ENCODE measurements at regions not wholly inside any gene's neighbourhood (a gene's known extent, or its start where the extent isn't known, plus 50 kb on each side); places are given as distances from the start of the nearest gene placed in this dataset.

DNA sequence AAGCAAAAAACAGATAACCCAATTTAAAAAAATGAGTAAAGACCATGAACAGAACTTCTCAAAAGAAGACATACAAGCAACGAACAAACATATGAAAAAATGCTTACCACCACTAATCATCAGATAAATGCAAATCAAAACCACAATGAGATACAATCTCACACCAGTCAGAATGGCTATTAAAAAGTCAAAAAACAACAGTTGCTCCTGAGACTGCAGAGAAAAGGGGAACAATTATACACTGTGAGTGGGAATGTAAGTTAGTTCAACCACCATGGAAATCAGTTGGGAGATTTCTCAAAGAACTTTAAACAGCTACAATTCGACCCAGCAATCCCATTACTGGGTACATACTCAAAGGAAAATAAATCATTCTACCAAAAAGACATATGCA lies 131.6 kb downstream of the PTGER3 start:
- Histone ChIP-seq H3K9me2 (replicated peaks; ENCODE audit: insufficient read depth) (no peaks in the 10 kb centered on the region), H3K27me3 (no peaks in the 10 kb centered on the region), H3K36me3 (replicated peaks; ENCODE audit: insufficient read depth, low read depth) (no peaks in the 10 kb centered on the region), H3K4me3 (no peak overlapping the region), H4K20me1 (ENCODE audit: insufficient read depth, poor library complexity, severe bottlenecking) (no peaks in the 10 kb centered on the region), H3K4me1 (ENCODE audit: insufficient read depth) (no peaks in the 10 kb centered on the region), H3K4me2 (no peak overlapping the region), H3K9me3 (ENCODE audit: low read depth) (no peaks in the 10 kb centered on the region), H2AFZ (no peak overlapping the region), H3K27ac (no peak overlapping the region), H3K79me2 (no peaks in the 10 kb centered on the region)
- no peak for DNase-seq (ENCODE audit: low spot score)
- TF ChIP-seq, protein P1, sequence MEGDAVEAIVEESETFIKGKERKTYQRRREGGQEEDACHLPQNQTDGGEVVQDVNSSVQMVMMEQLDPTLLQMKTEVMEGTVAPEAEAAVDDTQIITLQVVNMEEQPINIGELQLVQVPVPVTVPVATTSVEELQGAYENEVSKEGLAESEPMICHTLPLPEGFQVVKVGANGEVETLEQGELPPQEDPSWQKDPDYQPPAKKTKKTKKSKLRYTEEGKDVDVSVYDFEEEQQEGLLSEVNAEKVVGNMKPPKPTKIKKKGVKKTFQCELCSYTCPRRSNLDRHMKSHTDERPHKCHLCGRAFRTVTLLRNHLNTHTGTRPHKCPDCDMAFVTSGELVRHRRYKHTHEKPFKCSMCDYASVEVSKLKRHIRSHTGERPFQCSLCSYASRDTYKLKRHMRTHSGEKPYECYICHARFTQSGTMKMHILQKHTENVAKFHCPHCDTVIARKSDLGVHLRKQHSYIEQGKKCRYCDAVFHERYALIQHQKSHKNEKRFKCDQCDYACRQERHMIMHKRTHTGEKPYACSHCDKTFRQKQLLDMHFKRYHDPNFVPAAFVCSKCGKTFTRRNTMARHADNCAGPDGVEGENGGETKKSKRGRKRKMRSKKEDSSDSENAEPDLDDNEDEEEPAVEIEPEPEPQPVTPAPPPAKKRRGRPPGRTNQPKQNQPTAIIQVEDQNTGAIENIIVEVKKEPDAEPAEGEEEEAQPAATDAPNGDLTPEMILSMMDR (IDR thresholded peaks at IDR 0.05; ENCODE audit: poor library complexity) = no peak
- TF ChIP-seq EZH2phosphoT487 (IDR thresholded peaks at IDR 0.05; ENCODE audit: low read depth, severe bottlenecking, unreplicated experiment) (no peak), EZH2 (IDR thresholded peaks at IDR 0.05; ENCODE audit: borderline replicate concordance) (no peak)
- WGBS (ENCODE audit: low lambda C conversion rate, missing lambda C conversion rate) = 80% methylated on average over 2 of the region's 2 CpGs

DNA sequence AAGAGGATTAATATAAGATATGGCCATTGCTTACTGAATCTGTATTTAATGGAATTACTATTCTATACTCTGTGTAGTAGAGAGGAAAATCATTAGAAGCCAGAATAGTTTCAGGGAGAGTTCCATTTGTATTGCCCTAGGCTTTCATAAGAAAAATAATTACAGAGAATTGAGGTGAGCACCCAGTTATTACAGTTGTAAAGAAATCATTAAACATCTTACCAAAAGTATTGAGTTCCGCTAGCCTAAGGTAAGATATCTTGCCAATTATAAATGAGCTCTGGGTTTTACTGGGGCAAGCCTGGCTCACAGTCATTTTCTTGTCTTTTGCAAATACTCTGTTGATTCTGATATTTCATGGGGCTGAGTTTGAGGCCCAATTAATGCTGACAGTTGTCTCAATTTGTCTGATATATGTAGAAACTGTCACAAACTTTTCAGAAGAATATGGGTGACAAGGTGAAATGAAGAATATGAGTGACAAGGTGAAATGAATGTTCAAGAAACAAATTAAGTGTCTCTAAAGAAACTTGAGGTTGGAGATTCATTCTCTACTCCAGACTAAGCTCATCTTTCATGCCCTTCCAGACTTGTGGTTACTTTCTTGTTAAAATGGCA lies 127.8 kb downstream of the PTGER3 start:
- Histone ChIP-seq H4K20me1 (ENCODE audit: insufficient read depth, poor library complexity, severe bottlenecking) (no peaks in the 10 kb centered on the region), H3K36me3 (replicated peaks; ENCODE audit: insufficient read depth, low read depth) (no peaks in the 10 kb centered on the region), H3K27ac (no peak overlapping the region), H3K4me2 (no peak overlapping the region), H3K27me3 (no peaks in the 10 kb centered on the region), H3K4me1 (ENCODE audit: insufficient read depth) (no peaks in the 10 kb centered on the region), H2AFZ (no peak overlapping the region), H3K9me2 (replicated peaks; ENCODE audit: insufficient read depth) (no peaks in the 10 kb centered on the region), H3K9me3 (ENCODE audit: low read depth) (no peaks in the 10 kb centered on the region), H3K79me2 (no peaks in the 10 kb centered on the region), H3K4me3 (no peak overlapping the region)
- DNase-seq (ENCODE audit: low spot score) = no peak
- TF ChIP-seq EZH2 (IDR thresholded peaks at IDR 0.05; ENCODE audit: borderline replicate concordance) = no peak
- TF ChIP-seq, protein P1 (IDR thresholded peaks at IDR 0.05; ENCODE audit: poor library complexity) = no peak
- no peak for TF ChIP-seq EZH2phosphoT487 (IDR thresholded peaks at IDR 0.05; ENCODE audit: low read depth, severe bottlenecking, unreplicated experiment)
- 94% methylated on average over 1 of the region's 1 CpG for WGBS (ENCODE audit: low lambda C conversion rate, missing lambda C conversion rate)
